IPS DF 4.7 (cell line): ENCODE measurements at regions not wholly inside any gene's neighbourhood (a gene's known extent, or its start where the extent isn't known, plus 50 kb on each side); places are given as distances from the start of the nearest gene placed in this dataset.

ENCODE experiments used
- DNase-seq: peaks from one replicate; pipeline ENCODE4 v3.0.0-alpha.2; 2013; ENCODE audit warnings: low spot score; ENCODE audit errors: extremely low read depth

- no peak for DNase-seq
Measured at GRCh38 chr7:25392588-25393338, 164.5 kb upstream of the NPVF start.

GRCh38 chr7:25395976-25396375 is 167.7 kb upstream of the NPVF start:
- no peak for DNase-seq

- DNase-seq: no peak
Measured at GRCh38 chr7:25396668-25397067, 168.4 kb upstream of the NPVF start.

- no peak for DNase-seq
Measured at GRCh38 chr7:25398418-25398817, 170.1 kb upstream of the NPVF start.

- DNase-seq: no peak
Measured at GRCh38 chr7:25399000-25399750, 170.9 kb upstream of the NPVF start.

- no peak for DNase-seq
Measured at GRCh38 chr7:25402532-25402931, 174.2 kb upstream of the NPVF start.

- DNase-seq: no peak
Measured at GRCh38 chr7:25405736-25406135, 177.4 kb upstream of the NPVF start.

GRCh38 chr7:25407053-25407452 is 178.8 kb upstream of the NPVF start:
- no peak for DNase-seq

GRCh38 chr7:25408012-25408687 is 179.9 kb upstream of the NPVF start:
- DNase-seq: no peak

GRCh38 chr7:25408876-25409275 is 180.6 kb upstream of the NPVF start:
- DNase-seq: no peak

- DNase-seq: no peak
Measured at GRCh38 chr7:25409897-25410636, 181.8 kb upstream of the NPVF start.

GRCh38 chr7:25420771-25421170 is 192.5 kb upstream of the NPVF start:
- no peak for DNase-seq

GRCh38 chr7:25424113-25424512 is 195.8 kb upstream of the NPVF start:
- DNase-seq: no peak

GRCh38 chr7:25424855-25425254 is 196.6 kb upstream of the NPVF start:
- no peak for DNase-seq

- DNase-seq: no peak
Measured at GRCh38 chr7:25427721-25428120, 199.4 kb upstream of the NPVF start.

GRCh38 chr7:25429731-25430130 is 201.4 kb upstream of the NPVF start:
- no peak for DNase-seq

- no peak for DNase-seq
Measured at GRCh38 chr7:25430200-25430931, 202.1 kb upstream of the NPVF start.

GRCh38 chr7:25431956-25432450 is 203.7 kb upstream of the NPVF start:
- no peak for DNase-seq

GRCh38 chr7:25432807-25433206 is 204.5 kb upstream of the NPVF start:
- DNase-seq: no peak

- no peak for DNase-seq
Measured at GRCh38 chr7:25436413-25436812, 208.1 kb upstream of the NPVF start.

- no peak for DNase-seq
Measured at GRCh38 chr7:25437308-25437707, 209.0 kb upstream of the NPVF start.
